C4-2B (cell line): ENCODE measurements at regions not wholly inside any gene's neighbourhood (a gene's known extent, or its start where the extent isn't known, plus 50 kb on each side); places are given as distances from the start of the nearest gene placed in this dataset.

ENCODE experiments used
- CTCF ChIP-seq: fragments of 450-650 bp; conservative IDR thresholded peaks from 2 replicates; pipeline ENCODE4 v1.5.1; 2017; ENCODE audit warnings: mild to moderate bottlenecking
- ZFX ChIP-seq: fragments of 450-650 bp; IDR thresholded peaks from 2 replicates; pipeline ENCODE4 v1.6.1; 2017

DNA sequence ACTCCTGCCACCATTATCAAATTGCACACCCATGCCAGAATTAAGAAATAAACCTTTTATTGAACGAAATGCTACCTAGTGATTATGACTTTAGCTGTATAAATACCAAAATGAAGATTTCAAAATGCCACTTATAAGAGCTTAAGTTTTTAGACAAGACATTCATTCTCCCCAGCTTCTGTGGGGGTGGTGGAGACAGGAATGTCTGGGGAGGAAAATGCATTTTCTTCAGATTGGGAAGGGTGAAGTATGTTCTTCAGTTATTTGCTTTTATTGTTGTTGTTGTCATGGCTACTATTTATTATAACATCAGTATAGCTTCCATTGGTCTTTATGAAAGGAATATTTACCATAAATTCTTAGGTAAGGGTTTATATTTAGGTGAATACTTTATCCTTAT, 132.7 kb upstream of the GMNC start:
- TF ChIP-seq CTCF, result no peak
- TF ChIP-seq ZFX, result no peak
